ENCODE measurements at regions not wholly inside any gene's neighbourhood (a gene's known extent, or its start where the extent isn't known, plus 50 kb on each side); places are given as distances from the start of the nearest gene placed in this dataset.
"Not testable (repeated sequence)": the region's sequence is repeated elsewhere in the genome, so short reads cannot be mapped to it uniquely, and the experiment has no call there.

DNA sequence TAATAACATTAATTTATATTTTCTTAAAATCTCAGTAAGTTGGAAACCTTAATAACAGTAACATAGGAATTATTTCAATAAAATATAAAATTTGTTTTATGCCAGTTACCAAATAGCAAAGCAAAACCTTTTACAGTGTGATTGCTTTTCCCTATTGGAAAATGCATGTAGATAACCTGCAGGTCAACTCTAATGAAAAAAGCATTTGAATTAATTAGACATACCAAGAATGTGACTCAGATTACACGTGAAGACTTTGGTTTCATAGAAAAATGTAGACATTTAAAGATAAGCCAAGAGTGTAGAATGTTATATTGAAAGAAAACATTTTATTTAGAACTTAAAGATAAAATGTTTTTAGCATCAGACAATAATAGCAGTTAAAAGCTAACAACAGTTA, 888.1 kb downstream of the TMEM121 start:
- H3K4me1 Mint-ChIP-seq, result no peaks in the 10 kb centered on the region
- no peak for ATAC-seq
- peaks cover 10% of the 10 kb centered on the region for H3K27me3 Mint-ChIP-seq
- no peak overlapping the region for H3K4me3 Mint-ChIP-seq
- no peak overlapping the region for H3K27ac Mint-ChIP-seq
- H3K36me3 Mint-ChIP-seq, result no peaks in the 10 kb centered on the region
- H3K9me3 Mint-ChIP-seq, result no peaks in the 10 kb centered on the region

DNA sequence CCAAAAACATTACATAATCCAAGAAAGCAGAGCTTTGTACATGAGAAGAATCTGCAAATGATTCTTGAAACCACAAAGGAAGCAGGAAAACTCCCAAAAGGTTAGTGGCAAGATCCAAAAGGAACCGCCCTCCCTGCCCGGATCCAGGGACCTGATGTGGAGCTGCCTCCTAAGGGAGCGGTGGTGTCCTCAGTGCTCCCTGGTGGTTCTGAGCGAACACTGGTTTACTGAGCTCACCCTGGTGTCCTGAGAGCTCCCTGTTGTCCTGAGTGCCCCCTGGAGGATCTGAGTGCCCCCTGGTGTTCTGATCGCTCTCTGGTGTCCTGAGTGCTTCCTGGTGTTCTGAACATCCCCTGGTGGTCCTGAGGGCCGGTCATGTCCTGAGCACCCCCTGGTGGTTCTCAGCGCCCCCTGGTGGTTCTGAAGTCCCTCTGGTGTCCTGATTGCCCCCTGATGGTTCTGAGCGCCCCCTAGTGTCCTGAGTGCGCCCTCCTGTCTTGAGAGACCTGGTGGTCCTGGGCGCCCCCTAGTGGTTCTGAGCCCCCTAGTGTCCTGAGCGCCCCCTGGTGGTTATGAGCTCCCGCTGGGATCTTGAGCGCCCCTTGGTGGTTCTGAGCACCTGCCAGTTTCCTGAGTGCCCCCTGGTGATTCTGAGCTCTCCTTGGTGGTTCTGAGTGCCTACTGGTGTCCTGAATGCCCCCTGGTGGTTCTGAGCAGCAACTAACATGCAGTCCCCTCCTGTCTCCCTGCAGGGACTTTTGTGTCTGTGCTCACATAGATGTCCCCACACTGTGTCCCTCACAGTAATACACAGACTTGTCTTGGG, 891.1 kb downstream of the TMEM121 start:
- peak; percentile 87 for ATAC-seq
- H3K36me3 Mint-ChIP-seq, result no peaks in the 10 kb centered on the region
- no peak overlapping the region for H3K4me3 Mint-ChIP-seq
- H3K4me1 Mint-ChIP-seq, result no peaks in the 10 kb centered on the region
- no peaks in the 10 kb centered on the region for H3K9me3 Mint-ChIP-seq
- H3K27ac Mint-ChIP-seq, result no peak overlapping the region
- H3K27me3 Mint-ChIP-seq, result peaks cover 18% of the 10 kb centered on the region

DNA sequence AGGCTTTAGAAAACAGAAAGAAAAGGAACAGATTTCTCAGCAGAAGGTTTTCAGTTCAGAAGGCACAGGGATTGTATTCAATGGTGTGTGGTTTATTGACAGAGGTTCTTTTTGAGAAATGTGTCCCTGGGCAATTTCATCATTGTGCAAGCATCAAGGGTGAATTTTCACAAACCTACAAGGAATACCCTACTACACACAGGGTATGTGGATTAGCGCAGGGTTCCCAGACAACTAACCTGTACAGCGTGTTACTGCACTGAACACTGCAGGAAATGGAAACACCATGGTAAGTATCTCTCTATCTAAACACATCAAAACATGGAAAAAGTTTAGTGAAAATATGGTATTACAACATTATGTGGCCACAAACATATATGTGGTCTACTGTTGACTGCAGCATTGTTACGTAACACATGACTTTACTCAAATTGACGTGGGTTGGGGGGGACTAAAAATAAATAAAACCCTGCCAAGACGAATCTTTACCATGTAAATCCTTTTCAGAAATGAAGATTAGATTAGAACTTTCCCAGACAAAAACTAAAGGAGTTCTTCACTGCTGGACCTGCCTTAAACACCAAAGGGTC, 893.1 kb downstream of the TMEM121 start:
- Mint-ChIP-seq H3K4me1 (no peaks in the 10 kb centered on the region), H3K27me3 (peaks cover 37% of the 10 kb centered on the region), H3K4me3 (no peak overlapping the region), H3K9me3 (no peaks in the 10 kb centered on the region), H3K36me3 (no peaks in the 10 kb centered on the region), H3K27ac (no peak overlapping the region)
- no peak for ATAC-seq

DNA sequence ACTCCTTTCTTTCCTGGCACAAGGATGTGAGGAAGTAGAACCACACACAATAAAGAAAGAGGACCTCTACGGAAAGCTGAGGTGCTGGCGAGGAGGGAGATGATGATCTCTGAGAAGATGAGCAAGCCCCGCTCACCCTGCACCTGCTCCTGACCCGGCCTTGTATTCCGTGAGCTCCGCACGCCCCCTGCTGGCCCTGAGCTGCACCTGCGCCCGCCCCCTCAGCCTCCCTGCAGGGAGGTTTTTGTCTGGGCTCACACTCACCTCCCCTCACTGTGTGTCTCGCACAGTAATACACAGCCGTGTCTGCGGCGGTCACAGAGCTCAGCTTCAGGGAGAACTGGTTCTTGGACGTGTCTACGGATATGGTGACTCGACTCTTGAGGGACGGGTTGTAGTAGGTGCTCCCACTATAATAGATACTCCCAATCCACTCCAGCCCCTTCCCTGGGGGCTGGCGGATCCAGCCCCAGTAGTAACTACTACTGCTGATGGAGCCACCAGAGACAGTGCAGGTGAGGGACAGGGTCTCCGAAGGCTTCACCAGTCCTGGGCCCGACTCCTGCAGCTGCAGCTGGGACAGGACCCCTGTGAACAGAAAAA, 895.1 kb downstream of the TMEM121 start:
- H3K36me3 Mint-ChIP-seq, H3K27ac Mint-ChIP-seq, H3K4me1 Mint-ChIP-seq, H3K9me3 Mint-ChIP-seq: not testable (repeated sequence)
- Mint-ChIP-seq H3K4me3 (peak overlapping the region; percentile 49), H3K27me3 (peaks cover 37% of the 10 kb centered on the region)
- peak; percentile 86 for ATAC-seq

DNA sequence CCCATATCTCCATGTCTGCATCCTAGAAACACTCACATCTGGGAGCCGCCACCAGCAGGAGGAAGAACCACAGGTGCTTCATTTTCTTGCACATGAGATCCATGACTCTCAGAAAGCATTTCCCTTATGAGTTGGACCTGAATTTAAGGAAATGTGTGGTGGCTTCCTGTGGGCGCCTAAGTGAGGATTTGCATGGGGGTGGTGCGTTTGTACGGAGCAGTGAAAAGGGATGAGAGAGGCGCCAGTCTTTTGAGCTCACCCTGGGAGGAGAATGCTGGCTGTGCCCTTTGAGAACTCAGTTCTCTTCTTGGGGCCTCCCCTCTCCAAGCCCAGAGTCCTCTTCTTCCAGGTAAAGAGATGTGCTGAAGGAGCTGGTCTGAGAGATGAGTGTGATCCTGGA, 895.7 kb downstream of the TMEM121 start:
- no peaks in the 10 kb centered on the region for H3K4me1 Mint-ChIP-seq
- no peak for ATAC-seq
- peaks cover 42% of the 10 kb centered on the region for H3K27me3 Mint-ChIP-seq
- no peaks in the 10 kb centered on the region for H3K36me3 Mint-ChIP-seq
- no peaks in the 10 kb centered on the region for H3K9me3 Mint-ChIP-seq
- no peak overlapping the region for H3K27ac Mint-ChIP-seq
- H3K4me3 Mint-ChIP-seq, result peak overlapping the region; percentile 49

DNA sequence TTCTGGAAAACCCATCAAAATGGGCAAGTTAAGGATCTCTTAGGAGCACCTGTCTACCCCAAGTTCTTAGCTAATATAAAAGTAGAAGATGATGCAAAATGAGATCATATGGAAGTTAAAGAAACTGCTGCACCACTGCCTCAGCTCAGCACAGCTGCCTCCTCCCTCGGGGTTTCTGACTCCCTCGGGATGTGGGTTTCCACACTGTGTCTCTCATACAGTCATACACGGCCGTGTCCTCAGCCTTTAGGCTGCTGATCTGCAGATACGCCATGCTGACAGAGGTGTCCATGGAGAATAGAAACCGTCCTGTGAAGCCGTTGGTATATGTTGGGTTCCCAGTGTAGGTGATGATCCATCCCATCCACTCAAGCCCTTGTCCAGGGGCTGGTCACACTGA, 898.8 kb downstream of the TMEM121 start:
- not testable (repeated sequence) for H3K9me3 Mint-ChIP-seq, H3K27ac Mint-ChIP-seq, H3K36me3 Mint-ChIP-seq, H3K4me3 Mint-ChIP-seq, H3K4me1 Mint-ChIP-seq, ATAC-seq
- H3K27me3 Mint-ChIP-seq, result peaks cover 37% of the 10 kb centered on the region

DNA sequence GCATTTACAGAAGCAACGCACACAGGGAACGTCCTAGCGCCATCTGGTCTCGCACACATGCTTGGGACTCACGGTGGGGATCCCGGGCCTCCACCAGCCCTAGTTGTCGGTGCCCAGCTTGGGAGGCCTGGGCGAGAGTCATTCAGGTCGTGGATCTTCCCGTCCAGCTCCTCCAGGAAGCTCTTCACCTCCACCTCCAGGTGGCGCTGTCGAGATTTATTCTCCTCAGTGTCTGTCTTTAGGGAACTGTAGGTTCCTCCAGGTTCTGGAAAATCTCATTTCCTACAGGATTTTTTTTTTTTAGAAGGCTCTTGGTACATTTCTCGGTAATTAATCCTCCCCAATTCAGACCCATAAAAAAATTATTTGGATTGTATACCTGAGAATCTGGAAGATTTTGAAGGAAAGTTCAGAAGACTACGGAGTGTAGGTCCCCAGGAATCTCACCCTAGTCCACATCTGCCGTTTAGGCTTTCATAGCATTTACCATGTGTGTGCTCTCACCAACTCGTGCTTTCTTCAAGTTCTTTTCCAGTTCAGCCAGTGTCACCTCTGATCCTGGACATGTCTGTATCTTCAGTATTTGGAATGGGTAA, 910.0 kb downstream of the TMEM121 start:
- Mint-ChIP-seq H3K27me3 (peaks cover 24% of the 10 kb centered on the region), H3K27ac (no peak overlapping the region), H3K4me3 (no peak overlapping the region), H3K36me3 (no peaks in the 10 kb centered on the region), H3K4me1 (peaks cover 5% of the 10 kb centered on the region), H3K9me3 (no peaks in the 10 kb centered on the region)
- no peak for ATAC-seq

DNA sequence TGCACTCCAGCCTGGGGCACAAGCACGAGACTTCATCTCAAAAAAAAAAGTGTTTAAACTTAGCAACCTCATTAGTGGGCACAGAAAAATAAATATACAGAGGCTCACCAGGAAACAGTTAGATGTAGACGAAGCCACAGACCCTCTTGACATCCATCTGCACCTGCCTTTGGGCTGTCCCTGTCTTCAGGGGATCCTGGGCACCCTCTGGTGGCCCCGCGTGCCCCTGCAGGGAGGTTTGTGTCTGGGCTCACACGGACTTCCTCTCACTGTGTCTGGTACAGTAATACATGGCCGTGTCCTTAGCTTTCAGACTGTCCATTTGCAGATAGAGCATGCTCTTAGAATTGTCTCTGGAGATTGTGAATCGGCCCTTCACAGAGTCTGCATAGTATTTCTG, 916.5 kb downstream of the TMEM121 start:
- ATAC-seq, result peak; percentile 77
- Mint-ChIP-seq H3K27ac (no peak overlapping the region), H3K9me3 (no peaks in the 10 kb centered on the region), H3K36me3 (no peaks in the 10 kb centered on the region), H3K27me3 (peaks cover 46% of the 10 kb centered on the region), H3K4me3 (no peak overlapping the region), H3K4me1 (peaks cover 16% of the 10 kb centered on the region)

DNA sequence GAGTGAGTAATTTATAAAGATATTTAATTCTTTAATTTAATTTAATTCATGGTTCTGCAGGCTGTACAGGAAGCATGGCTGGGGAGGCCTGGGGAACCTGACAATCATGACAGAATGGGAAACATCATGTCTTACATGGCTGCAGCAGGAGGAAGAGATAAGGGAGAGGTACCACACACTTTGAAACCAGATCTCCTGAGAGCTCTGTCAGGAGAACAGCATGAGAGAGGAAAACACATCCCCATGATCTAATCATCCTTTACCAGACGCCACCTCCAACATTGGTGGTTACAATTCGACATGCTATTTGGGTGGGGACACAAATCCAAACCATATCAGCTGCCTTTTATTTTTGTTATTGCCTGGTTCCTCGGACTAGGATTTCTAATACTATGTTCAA, 928.6 kb downstream of the TMEM121 start:
- H3K4me3 Mint-ChIP-seq, result no peak overlapping the region
- ATAC-seq, result no peak
- H3K27ac Mint-ChIP-seq, result no peak overlapping the region
- no peaks in the 10 kb centered on the region for H3K9me3 Mint-ChIP-seq
- no peaks in the 10 kb centered on the region for H3K36me3 Mint-ChIP-seq
- H3K27me3 Mint-ChIP-seq, result peaks cover 13% of the 10 kb centered on the region
- H3K4me1 Mint-ChIP-seq, result peaks cover 4% of the 10 kb centered on the region

DNA sequence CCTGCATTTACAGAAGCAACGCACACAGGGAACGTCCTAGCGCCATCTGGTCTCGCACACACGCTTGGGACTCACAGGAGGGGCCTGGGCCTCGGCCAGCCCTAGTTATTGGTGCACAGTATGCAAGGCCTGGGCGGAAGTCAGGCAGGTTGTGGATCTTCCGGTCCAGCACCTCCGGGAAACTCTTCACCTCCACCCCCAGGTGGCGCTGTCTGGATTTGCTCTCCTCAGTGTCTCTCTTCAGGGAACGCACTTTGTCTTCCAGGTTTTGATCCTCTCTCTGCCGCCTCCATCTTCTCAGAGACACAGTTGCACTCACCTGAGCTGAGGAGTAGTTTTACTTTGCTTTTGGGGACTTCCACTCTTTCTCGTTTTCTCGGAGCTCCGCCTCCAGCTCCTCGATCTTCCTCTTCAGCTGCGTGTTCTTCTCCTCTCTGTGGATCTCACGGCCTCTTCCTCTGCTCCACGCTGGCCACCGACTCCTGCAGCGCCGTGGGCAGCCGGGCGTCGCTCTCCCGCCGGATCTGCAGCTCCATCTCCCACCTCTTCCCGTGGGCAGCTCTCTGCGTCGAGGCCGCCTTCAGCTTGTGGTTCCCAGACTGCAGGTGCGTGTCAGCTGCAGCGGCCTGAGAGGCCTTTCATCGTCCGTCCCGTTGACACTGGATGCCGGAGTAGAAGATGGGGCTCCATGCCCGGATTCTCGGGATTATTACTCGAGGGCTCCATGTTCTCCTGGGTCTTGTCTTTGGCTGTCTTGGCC, 933.8 kb downstream of the TMEM121 start:
- Mint-ChIP-seq H3K4me1 (peaks cover 10% of the 10 kb centered on the region), H3K9me3 (no peaks in the 10 kb centered on the region), H3K4me3 (peak overlapping the region; percentile 32), H3K27ac (no peak overlapping the region), H3K36me3 (no peaks in the 10 kb centered on the region), H3K27me3 (peaks cover 19% of the 10 kb centered on the region)
- no peak for ATAC-seq

DNA sequence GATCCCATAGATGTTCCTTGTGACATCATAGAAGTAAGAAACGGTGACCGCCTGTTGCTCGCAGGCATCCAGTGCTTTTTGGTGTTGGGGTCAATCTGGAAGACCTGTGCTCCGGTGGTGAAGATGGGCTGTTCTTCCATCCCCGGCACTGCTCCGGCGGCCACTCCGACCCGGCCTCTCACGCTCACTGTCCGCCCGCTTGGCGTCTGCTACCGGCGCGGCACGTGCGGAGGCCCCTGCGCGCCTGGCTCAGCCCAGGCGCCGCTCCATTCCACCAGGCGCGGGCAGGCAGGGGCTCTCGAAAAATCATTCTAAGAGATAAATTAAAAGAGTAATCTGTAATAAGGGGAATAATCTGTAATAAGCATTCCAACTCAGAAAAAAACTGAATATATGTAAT, 934.5 kb downstream of the TMEM121 start:
- no peaks in the 10 kb centered on the region for H3K9me3 Mint-ChIP-seq
- peaks cover 10% of the 10 kb centered on the region for H3K4me1 Mint-ChIP-seq
- no peak for ATAC-seq
- no peak overlapping the region for H3K27ac Mint-ChIP-seq
- H3K27me3 Mint-ChIP-seq, result peaks cover 19% of the 10 kb centered on the region
- H3K4me3 Mint-ChIP-seq, result no peak overlapping the region
- no peaks in the 10 kb centered on the region for H3K36me3 Mint-ChIP-seq

DNA sequence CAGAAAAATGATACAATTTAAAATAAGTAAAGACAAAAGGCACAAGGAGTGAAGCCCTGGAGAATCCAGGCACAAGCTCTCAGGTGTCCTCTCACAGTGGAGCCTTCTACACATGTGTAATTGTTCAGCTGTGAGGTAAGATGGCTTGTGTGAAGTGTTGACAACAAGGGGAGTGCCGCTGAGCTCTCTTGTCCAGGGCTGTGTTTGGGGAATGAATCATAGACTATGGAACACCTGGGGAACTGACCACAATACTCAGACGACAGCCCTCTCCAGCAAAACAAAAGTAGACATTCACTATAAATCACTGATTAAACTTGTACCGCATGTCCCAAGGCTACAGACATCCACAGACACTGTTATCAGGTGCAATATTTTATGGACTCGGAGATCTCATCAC, 940.1 kb downstream of the TMEM121 start:
- H3K9me3 Mint-ChIP-seq, H3K27ac Mint-ChIP-seq, H3K4me3 Mint-ChIP-seq, H3K36me3 Mint-ChIP-seq, H3K27me3 Mint-ChIP-seq, H3K4me1 Mint-ChIP-seq, ATAC-seq: not testable (repeated sequence)

DNA sequence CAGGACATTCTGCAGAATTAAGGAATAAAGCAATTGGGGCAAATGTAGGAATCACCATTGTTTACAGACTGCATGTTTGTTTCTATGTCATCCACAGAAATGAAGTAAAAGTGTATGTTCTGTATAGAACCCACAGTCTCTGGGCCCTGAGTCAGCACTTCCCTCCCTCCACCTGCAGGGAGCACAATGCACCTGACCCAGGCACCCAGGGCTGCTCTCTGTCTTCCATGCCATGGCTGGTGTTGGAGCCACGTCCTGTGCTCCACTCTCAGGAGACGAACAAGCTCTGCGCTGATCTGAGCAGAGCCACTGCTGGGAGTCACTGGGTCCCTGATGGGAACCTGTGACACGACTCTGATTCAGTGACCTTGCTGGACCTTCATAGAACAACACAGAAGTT, 942.5 kb downstream of the TMEM121 start:
- H3K27ac Mint-ChIP-seq, ATAC-seq, H3K4me1 Mint-ChIP-seq, H3K9me3 Mint-ChIP-seq, H3K36me3 Mint-ChIP-seq, H3K4me3 Mint-ChIP-seq, H3K27me3 Mint-ChIP-seq: not testable (repeated sequence)

DNA sequence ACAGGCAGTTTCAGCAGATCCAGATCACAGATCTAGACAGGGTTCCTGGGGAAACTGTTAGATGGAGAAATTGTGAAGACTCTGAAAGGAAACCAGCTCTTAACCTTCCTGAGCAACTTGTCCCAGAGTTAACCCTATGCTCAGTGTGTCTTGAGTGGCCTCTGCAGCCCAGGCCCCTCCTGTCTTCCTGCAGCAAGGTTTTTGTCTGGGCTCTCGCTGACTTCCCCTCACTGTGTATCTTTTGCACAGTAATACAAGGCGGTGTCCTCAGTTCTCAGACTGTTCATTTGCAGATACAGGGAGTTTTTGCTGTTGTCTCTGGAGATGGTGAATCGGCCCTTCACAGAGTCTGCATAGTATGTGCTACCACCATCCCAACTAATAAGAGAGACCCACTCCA, 943.6 kb downstream of the TMEM121 start:
- H3K27me3 Mint-ChIP-seq, H3K4me1 Mint-ChIP-seq, H3K9me3 Mint-ChIP-seq, ATAC-seq, H3K4me3 Mint-ChIP-seq, H3K36me3 Mint-ChIP-seq, H3K27ac Mint-ChIP-seq: not testable (repeated sequence)

DNA sequence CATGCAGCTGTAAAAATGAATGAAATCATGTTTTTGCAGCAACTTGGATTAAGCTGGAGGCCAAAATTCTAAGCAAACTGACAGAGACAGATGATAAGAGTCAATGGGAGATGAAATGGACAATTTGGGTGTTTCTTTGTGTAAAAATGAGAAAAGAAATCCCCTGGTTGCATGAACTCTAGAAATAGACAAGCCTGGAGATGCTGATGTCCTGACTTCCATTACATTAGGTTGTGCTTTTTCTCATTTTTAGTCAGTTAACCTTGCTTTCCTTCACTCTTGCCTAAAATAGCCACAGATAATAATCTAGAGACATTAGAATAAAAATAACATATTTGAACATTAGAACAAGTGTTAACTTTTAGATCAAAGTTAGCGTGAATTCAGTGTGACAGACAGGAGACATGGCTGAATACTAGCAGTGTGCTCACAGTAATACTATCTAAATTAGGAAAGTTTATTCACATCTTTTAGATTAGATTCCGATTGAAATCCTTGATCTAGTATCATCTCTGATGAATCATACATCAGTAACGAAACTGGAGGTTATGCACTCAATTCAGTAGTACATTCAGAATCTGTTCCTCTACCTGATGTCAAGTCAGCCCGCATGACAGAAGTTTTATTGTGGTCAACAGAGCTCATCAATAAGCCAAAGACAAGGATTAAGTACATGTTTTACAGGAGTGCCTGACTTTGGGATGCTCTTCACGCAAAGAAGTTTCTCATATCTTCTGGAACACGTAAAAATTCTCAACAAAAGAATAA, 948.1 kb downstream of the TMEM121 start:
- ATAC-seq, result peak; percentile 80
- not testable (repeated sequence) for H3K4me1 Mint-ChIP-seq, H3K27me3 Mint-ChIP-seq, H3K36me3 Mint-ChIP-seq, H3K9me3 Mint-ChIP-seq, H3K4me3 Mint-ChIP-seq, H3K27ac Mint-ChIP-seq

All from stimulated activated memory B cell treated with anti-CD40 and anti-IgM and Interleukin-4, amounts not matched to agents 10 μg/mL and 1 μg/mL and 100 μg/mL, for 72 hours (primary cell).